ENCODE measurements at regions not wholly inside any gene's neighbourhood (a gene's known extent, or its start where the extent isn't known, plus 50 kb on each side); places are given as distances from the start of the nearest gene placed in this dataset.
"Not testable (repeated sequence)": the region's sequence is repeated elsewhere in the genome, so short reads cannot be mapped to it uniquely, and the experiment has no call there.

GRCh38 chr6:140403020-140403419, 1028.6 kb upstream of the CITED2 start:
- DNase-seq = no peak

GRCh38 chr6:140401761-140402160, 1027.3 kb upstream of the CITED2 start:
- DNase-seq = no peak

- no peak for DNase-seq
These were observed 1023.6 kb upstream of the CITED2 start for GRCh38 chr6:140398076-140398475.

- DNase-seq = no peak
These were observed 1022.7 kb upstream of the CITED2 start for GRCh38 chr6:140397106-140397505.

- no peak for DNase-seq
These were observed 1019.5 kb upstream of the CITED2 start for GRCh38 chr6:140393665-140394540.

GRCh38 chr6:140388815-140389214, 1014.4 kb upstream of the CITED2 start:
- no peak for DNase-seq

- no peak for DNase-seq
These were observed 1013.8 kb upstream of the CITED2 start for GRCh38 chr6:140388192-140388802.

- DNase-seq = no peak
These were observed 1011.2 kb upstream of the CITED2 start for GRCh38 chr6:140385679-140386078.

- peak; percentile 1 for DNase-seq
These were observed 1007.9 kb upstream of the CITED2 start for GRCh38 chr6:140382355-140382754.

GRCh38 chr6:140380427-140381218, 1006.2 kb upstream of the CITED2 start:
- no peak for DNase-seq

- DNase-seq = no peak
These were observed 1005.5 kb upstream of the CITED2 start for GRCh38 chr6:140379919-140380318.

GRCh38 chr6:140376209-140376608, 1001.8 kb upstream of the CITED2 start:
- no peak for DNase-seq

GRCh38 chr6:140373728-140374127, 999.3 kb upstream of the CITED2 start:
- DNase-seq = not testable (repeated sequence)

GRCh38 chr6:140372064-140372463, 997.6 kb upstream of the CITED2 start:
- DNase-seq = no peak

- no peak for DNase-seq
These were observed 996.8 kb upstream of the CITED2 start for GRCh38 chr6:140370976-140371870.

GRCh38 chr6:140370441-140370840, 996.0 kb upstream of the CITED2 start:
- no peak for DNase-seq

- DNase-seq = no peak
These were observed 992.5 kb upstream of the CITED2 start for GRCh38 chr6:140366991-140367390.

GRCh38 chr6:140364916-140365315, 990.5 kb upstream of the CITED2 start:
- no peak for DNase-seq

GRCh38 chr6:140360651-140361050, 986.2 kb upstream of the CITED2 start:
- no peak for DNase-seq

GRCh38 chr6:140355476-140355875, 981.0 kb upstream of the CITED2 start:
- no peak for DNase-seq

- no peak for DNase-seq
These were observed 979.8 kb upstream of the CITED2 start for GRCh38 chr6:140354296-140354695.

GRCh38 chr6:140353536-140353935, 979.1 kb upstream of the CITED2 start:
- no peak for DNase-seq

GRCh38 chr6:140346428-140346827, 972.0 kb upstream of the CITED2 start:
- no peak for DNase-seq
